WTC11 (cell line): ENCODE measurements at regions not wholly inside any gene's neighbourhood (a gene's known extent, or its start where the extent isn't known, plus 50 kb on each side); places are given as distances from the start of the nearest gene placed in this dataset.

ENCODE experiments used
- ATAC-seq: fragments of 200-7000 bp; cut with Tn5 transposase; 2 replicates; pipeline ENCODE4 v1.10.0; 2021; ENCODE audit warnings: mild to moderate bottlenecking, moderate library complexity
- CTCF ChIA-PET: fragments of 300-600 bp; sonication (Branson Sonifier 250); formaldehyde crosslinking; loops from one replicate; lab custom pipeline; 2021; ENCODE audit warnings: antibody characterized with exemption; lab: Charles Lee
- POLR2A ChIA-PET: fragments of 350-600 bp; sonication (Branson Sonifier 250); formaldehyde crosslinking; loops from one replicate; lab custom pipeline; 2021; ENCODE audit warnings: antibody characterized with exemption; lab: Charles Lee
- DNase-seq: peaks from one replicate; pipeline ENCODE4 v3.0.0; 2021; ENCODE audit warnings: low spot score
- H3K27ac Mint-ChIP-seq: 2 replicates; pipeline ENCODE4 v1.8.0; 2021; ENCODE audit warnings: mixed read lengths
- H3K27me3 Mint-ChIP-seq: 2 replicates; pipeline ENCODE4 v1.8.0; 2021; ENCODE audit warnings: low read depth, mild to moderate bottlenecking, moderate library complexity, mixed read lengths
- H3K36me3 Mint-ChIP-seq: 2 replicates; pipeline ENCODE4 v1.8.0; 2021; ENCODE audit warnings: mixed read lengths
- H3K4me1 Mint-ChIP-seq: 2 replicates; pipeline ENCODE4 v1.8.0; 2022; ENCODE audit warnings: mixed read lengths
- H3K4me3 Mint-ChIP-seq: 2 replicates; pipeline ENCODE4 v1.8.0; 2021; ENCODE audit warnings: mild to moderate bottlenecking, moderate library complexity, mixed read lengths
- H3K9me3 Mint-ChIP-seq: 2 replicates; pipeline ENCODE4 v1.8.0; 2021; ENCODE audit warnings: mixed read lengths
- AR ChIP-seq: fragments of 250-450 bp; sonication (Bioruptor Pico); IDR thresholded peaks from 2 replicates; pipeline ENCODE4 v1.9.0; 2021; ENCODE audit warnings: mild to moderate bottlenecking
- ATF2 ChIP-seq: sonication (generic); formaldehyde crosslinking; IDR thresholded peaks from 2 replicates; pipeline ENCODE4 v1.8.1; 2022; ENCODE audit warnings: low read depth, missing genetic modification reagents, borderline replicate concordance
- CDX4 ChIP-seq: fragments of 250-450 bp; sonication (Bioruptor Pico); IDR thresholded peaks from 2 replicates; pipeline ENCODE4 v1.9.0; 2021; ENCODE audit warnings: moderate library complexity, mild to moderate bottlenecking, inconsistent platforms, borderline replicate concordance
- E2F1 ChIP-seq: sonication (generic); formaldehyde crosslinking; IDR thresholded peaks from 2 replicates; pipeline ENCODE4 v1.8.0; 2022; ENCODE audit warnings: mild to moderate bottlenecking, missing genetic modification reagents
- EMX1 ChIP-seq: fragments of 250-450 bp; sonication (Bioruptor Pico); IDR thresholded peaks from 2 replicates; pipeline ENCODE4 v1.8.0; 2021; ENCODE audit warnings: mild to moderate bottlenecking
- GABPB1 ChIP-seq: sonication (generic); formaldehyde crosslinking; IDR thresholded peaks from 2 replicates; pipeline ENCODE4 v1.8.1; 2023; ENCODE audit warnings: mild to moderate bottlenecking, missing genetic modification reagents
- IRF1 ChIP-seq: sonication (generic); formaldehyde crosslinking; IDR thresholded peaks from 2 replicates; pipeline ENCODE4 v1.8.0; 2023; ENCODE audit warnings: missing genetic modification reagents
- MYBL2 ChIP-seq: sonication (generic); formaldehyde crosslinking; IDR thresholded peaks from 2 replicates; pipeline ENCODE4 v1.8.1; 2023; ENCODE audit warnings: mild to moderate bottlenecking, moderate library complexity, missing genetic modification reagents
- PREB ChIP-seq: sonication (generic); formaldehyde crosslinking; IDR thresholded peaks from 2 replicates; pipeline ENCODE4 v1.8.1; 2022; ENCODE audit warnings: mild to moderate bottlenecking, missing genetic modification reagents, moderate library complexity, borderline replicate concordance
- PRRX2 ChIP-seq: fragments of 250-450 bp; sonication (Bioruptor Pico); IDR thresholded peaks from 2 replicates; pipeline ENCODE4 v1.8.0; 2021; ENCODE audit warnings: mild to moderate bottlenecking
- TCF7 ChIP-seq: sonication (generic); formaldehyde crosslinking; IDR thresholded peaks from 2 replicates; pipeline ENCODE4 v1.8.0; 2022; ENCODE audit warnings: mild to moderate bottlenecking, low read depth, missing genetic modification reagents, moderate library complexity
- ZMAT4 ChIP-seq: fragments of 250-450 bp; sonication (Bioruptor Pico); IDR thresholded peaks from 2 replicates; pipeline ENCODE4 v1.9.0; 2021; ENCODE audit warnings: mild to moderate bottlenecking
- ZNF317 ChIP-seq: sonication (generic); formaldehyde crosslinking; IDR thresholded peaks from 2 replicates; pipeline ENCODE4 v1.8.1; 2023; ENCODE audit warnings: low read depth, mild to moderate bottlenecking, moderate library complexity, missing genetic modification reagents, borderline replicate concordance
- ZNF396 ChIP-seq: fragments of 250-450 bp; sonication (Bioruptor Pico); IDR thresholded peaks from 2 replicates; pipeline ENCODE4 v1.8.0; 2021; ENCODE audit warnings: mild to moderate bottlenecking, moderate library complexity, borderline replicate concordance
- ZNF512 ChIP-seq: sonication (generic); formaldehyde crosslinking; IDR thresholded peaks from 2 replicates; pipeline ENCODE4 v1.8.1; 2022; ENCODE audit warnings: missing genetic modification reagents, borderline replicate concordance
- ZNF532 ChIP-seq: fragments of 250-450 bp; sonication (Bioruptor Pico); IDR thresholded peaks from 2 replicates; pipeline ENCODE4 v1.9.0; 2021; ENCODE audit warnings: mild to moderate bottlenecking, borderline replicate concordance

- POLR2A ChIA-PET: no interaction called here
- no peaks in the 10 kb centered on the region for H3K36me3 Mint-ChIP-seq
- H3K4me3 Mint-ChIP-seq: no peak overlapping the region
- no peaks in the 10 kb centered on the region for H3K4me1 Mint-ChIP-seq
- H3K9me3 Mint-ChIP-seq: no peaks in the 10 kb centered on the region
- no peak overlapping the region for H3K27ac Mint-ChIP-seq
- DNase-seq (no peak), ATAC-seq (no peak)
- no peak for TF ChIP-seq ATF2 (CRISPR knock-in tag)
- TF ChIP-seq ZNF317: no peak
- TF ChIP-seq ZNF396 (CRISPR knock-in tag): no peak
- TF ChIP-seq CDX4: no peak
- H3K27me3 Mint-ChIP-seq: no peaks in the 10 kb centered on the region; the same call in 1 of the 2 replicates
- CTCF ChIA-PET: no interaction called here
Observed at GRCh38 chr6:154561750-154562149, 51.3 kb upstream of the CNKSR3 start.

- Mint-ChIP-seq H3K27ac (no peak overlapping the region), H3K4me1 (no peaks in the 10 kb centered on the region), H3K9me3 (no peaks in the 10 kb centered on the region), H3K36me3 (no peaks in the 10 kb centered on the region), H3K27me3 (no peaks in the 10 kb centered on the region), H3K4me3 (no peak overlapping the region)
- no peak for TF ChIP-seq AR (CRISPR knock-in tag)
- no peak for TF ChIP-seq TCF7
- TF ChIP-seq PRRX2 (CRISPR knock-in tag): no peak
- TF ChIP-seq EMX1 (CRISPR knock-in tag): no peak
- no peak for TF ChIP-seq ZNF532
- ChIA-PET POLR2A (no interaction called here), CTCF (no interaction called here)
- ATAC-seq (no peak), DNase-seq (no peak)
Observed at GRCh38 chr6:154565331-154565730, 54.8 kb upstream of the CNKSR3 start.

GRCh38 chr6:154566866-154567265 is 56.4 kb upstream of the CNKSR3 start:
- Mint-ChIP-seq H3K27me3 (no peaks in the 10 kb centered on the region), H3K4me3 (no peak overlapping the region), H3K9me3 (no peaks in the 10 kb centered on the region), H3K4me1 (no peaks in the 10 kb centered on the region), H3K27ac (no peak overlapping the region), H3K36me3 (no peaks in the 10 kb centered on the region)
- ChIA-PET CTCF (no interaction called here), POLR2A (no interaction called here)
- no peak for ATAC-seq
- no peak for DNase-seq
- TF ChIP-seq GABPB1 (CRISPR knock-in tag) (no peak), E2F1 (CRISPR knock-in tag) (no peak), ZMAT4 (no peak), PREB (CRISPR knock-in tag) (no peak), ZNF512 (CRISPR knock-in tag) (no peak), MYBL2 (no peak), IRF1 (CRISPR knock-in tag) (no peak)
